ENCODE measurements at regions not wholly inside any gene's neighbourhood (a gene's known extent, or its start where the extent isn't known, plus 50 kb on each side); places are given as distances from the start of the nearest gene placed in this dataset.

GRCh38 chr7:140229591-140230515 lies 53.1 kb upstream of the KDM7A start:
- RAD21 ChIA-PET (ENCODE audit: unreplicated experiment): no interaction called here
- CTCF ChIA-PET: no interaction called here
- H3K9me3 ChIP-seq (replicated peaks; ENCODE audit: control insufficient read depth, insufficient read depth, low read length): no peaks in the 10 kb centered on the region; the same call in 2 of the 3 replicates
- peaks cover 40% of the 10 kb centered on the region for H3K4me1 ChIP-seq (ENCODE audit: control insufficient read depth, insufficient read depth, low read length)
- in situ Hi-C loops (cut with MboI): no loop called here
- POLR2A ChIA-PET: no interaction called here
- 3% methylated on average over 44 of the region's 44 CpGs for WGBS (ENCODE audit: insufficient coverage, insufficient replicate concordance, low lambda C conversion rate, missing lambda C conversion rate)
- no peaks in the 10 kb centered on the region for H3K79me2 ChIP-seq (ENCODE audit: control insufficient read depth, insufficient read depth, low read length)
- H3K4me3 ChIP-seq: peak overlapping the region; percentile 62; the same call in 1 of the 2 replicates
- FAIRE-seq: no peak
- intact Hi-C loops (cut with micrococcal nuclease; ENCODE audit: unreplicated experiment): no loop called here
- no TSS peak for BruUV-seq (replicated peaks)
- peaks cover 3 to 10% of the 10 kb centered on the region in 2 experiments; a peak in 3 of 4 replicates for H3K27me3 ChIP-seq (replicated peaks in 1 of 2; ENCODE audit: control insufficient read depth in 2 of 2, insufficient read depth in 2 of 2, low read length in 1 of 2)
- no peaks in the 10 kb centered on the region for H3K36me3 ChIP-seq (ENCODE audit: control insufficient read depth in 2 of 2, insufficient read depth in 2 of 2, low read length in 1 of 2)
- H3K9ac ChIP-seq (ENCODE audit: control insufficient read depth, insufficient read depth, low read length): peak overlapping the region; percentile 53; the same call in 1 of the 2 replicates
- SMC1A ChIA-PET (ENCODE audit: uncharacterized antibody, unreplicated experiment): interaction anchor here (1.3 kb wide), 1 partner anchor 18 kb away, joined by 3 read pairs; no protein-coding TSS in a partner anchor
- peak overlapping the region; percentile 85 for H3K4me2 ChIP-seq (ENCODE audit: control insufficient read depth, insufficient read depth)
- H4K20me1 ChIP-seq (ENCODE audit: control insufficient read depth, insufficient read depth): no peaks in the 10 kb centered on the region
- DNase-seq (ENCODE audit: low read depth, low spot score): no peak
- peak overlapping the region; percentile 38; the same call in 1 of the 2 replicates for H3K27ac ChIP-seq (ENCODE audit: control insufficient read depth, insufficient read depth)
- ATAC-seq: peak; percentile 38
- H2AFZ ChIP-seq (ENCODE audit: control insufficient read depth, low read depth, low read length): peak overlapping the region; percentile 55
- no peak for TF ChIP-seq MEF2B (IDR thresholded peaks at IDR 0.05; ENCODE audit: partially characterized antibody, poor library complexity, severe bottlenecking)
- TF ChIP-seq ZBED1 (IDR thresholded peaks at IDR 0.05; ENCODE audit: borderline replicate concordance): no peak
- TF ChIP-seq ATF3 (IDR thresholded peaks at IDR 0.05; ENCODE audit: borderline replicate concordance, extremely low read depth, low read depth, low read length): no peak
- no peak for TF ChIP-seq BRCA1 (IDR thresholded peaks at IDR 0.05; ENCODE audit: low read depth, low read length)
- no peak for TF ChIP-seq SMAD1 (IDR thresholded peaks at IDR 0.05; ENCODE audit: low read depth, partially characterized antibody)
- no peak for TF ChIP-seq TCF12 (IDR thresholded peaks at IDR 0.05; ENCODE audit: low read depth, low read length)
- no peak for TF ChIP-seq CREB1 (IDR thresholded peaks at IDR 0.05; ENCODE audit: low read depth)
- no peak for TF ChIP-seq MYC (IDR thresholded peaks at IDR 0.05; ENCODE audit: insufficient read depth, insufficient read length, insufficient replicate concordance, low read length, severe bottlenecking)
- no peak for TF ChIP-seq USF2 (IDR thresholded peaks at IDR 0.05; ENCODE audit: borderline replicate concordance, low read depth, low read length)
- TF ChIP-seq KAT2A (conservative IDR thresholded peaks at IDR 0.05; ENCODE audit: control insufficient read depth, low read depth, low read length): no peak
- no peak for TF ChIP-seq RELA (IDR thresholded peaks at IDR 0.05; ENCODE audit: borderline replicate concordance, partially characterized antibody)
- TF ChIP-seq JUNB (IDR thresholded peaks at IDR 0.05): no peak
- no peak for TF ChIP-seq ZBTB4 (CRISPR knock-in tag; IDR thresholded peaks at IDR 0.05)
- TF ChIP-seq ZBTB40 (IDR thresholded peaks at IDR 0.05; ENCODE audit: borderline replicate concordance): no peak

Data from GM12878 (cell line).